ENCODE measurements at regions not wholly inside any gene's neighbourhood (a gene's known extent, or its start where the extent isn't known, plus 50 kb on each side); places are given as distances from the start of the nearest gene placed in this dataset.

DNA sequence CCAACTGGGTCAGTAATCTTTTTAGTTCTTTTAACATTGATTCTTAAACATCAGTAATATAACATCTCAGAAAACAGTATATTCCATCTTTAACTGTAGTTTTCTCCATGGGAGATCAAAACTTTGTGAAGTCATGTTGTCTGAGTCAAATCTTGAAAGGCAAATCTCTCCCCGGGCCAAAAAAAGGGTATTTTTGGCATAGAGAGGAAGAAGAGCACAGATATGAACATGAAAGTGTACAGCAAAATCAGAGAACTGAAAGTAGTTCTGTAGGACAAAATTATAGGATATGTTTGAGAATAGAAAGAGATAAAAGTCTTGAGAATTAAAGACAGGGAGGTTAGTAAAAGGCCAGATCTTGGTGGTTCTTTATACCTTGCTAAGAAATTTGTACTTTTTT, 176.4 kb upstream of the GYPA start:
- TF ChIP-seq, protein P1, sequence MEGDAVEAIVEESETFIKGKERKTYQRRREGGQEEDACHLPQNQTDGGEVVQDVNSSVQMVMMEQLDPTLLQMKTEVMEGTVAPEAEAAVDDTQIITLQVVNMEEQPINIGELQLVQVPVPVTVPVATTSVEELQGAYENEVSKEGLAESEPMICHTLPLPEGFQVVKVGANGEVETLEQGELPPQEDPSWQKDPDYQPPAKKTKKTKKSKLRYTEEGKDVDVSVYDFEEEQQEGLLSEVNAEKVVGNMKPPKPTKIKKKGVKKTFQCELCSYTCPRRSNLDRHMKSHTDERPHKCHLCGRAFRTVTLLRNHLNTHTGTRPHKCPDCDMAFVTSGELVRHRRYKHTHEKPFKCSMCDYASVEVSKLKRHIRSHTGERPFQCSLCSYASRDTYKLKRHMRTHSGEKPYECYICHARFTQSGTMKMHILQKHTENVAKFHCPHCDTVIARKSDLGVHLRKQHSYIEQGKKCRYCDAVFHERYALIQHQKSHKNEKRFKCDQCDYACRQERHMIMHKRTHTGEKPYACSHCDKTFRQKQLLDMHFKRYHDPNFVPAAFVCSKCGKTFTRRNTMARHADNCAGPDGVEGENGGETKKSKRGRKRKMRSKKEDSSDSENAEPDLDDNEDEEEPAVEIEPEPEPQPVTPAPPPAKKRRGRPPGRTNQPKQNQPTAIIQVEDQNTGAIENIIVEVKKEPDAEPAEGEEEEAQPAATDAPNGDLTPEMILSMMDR (IDR thresholded peaks at IDR 0.05): no peak
- no peak for TF ChIP-seq POLR2AphosphoS5 (IDR thresholded peaks at IDR 0.05)
